Hepatocyte (in vitro differentiated cells): ENCODE measurements at regions not wholly inside any gene's neighbourhood (a gene's known extent, or its start where the extent isn't known, plus 50 kb on each side); places are given as distances from the start of the nearest gene placed in this dataset.

ENCODE experiments used
- CTCF ChIP-seq: fragments of 200-600 bp; sonication (generic); IDR thresholded peaks from 2 replicates; pipeline ENCODE4 v1.5.1; 2016; ENCODE audit warnings: antibody characterized with exemption, mild to moderate bottlenecking; ENCODE audit not compliant: poor library complexity
- EZH2 ChIP-seq: fragments of 200-600 bp; sonication (generic); IDR thresholded peaks from 2 replicates; pipeline ENCODE4 v1.6.1; 2016; ENCODE audit warnings: antibody characterized with exemption, mild to moderate bottlenecking, borderline replicate concordance
- EZH2phosphoT487 ChIP-seq: fragments of 200-600 bp; sonication (generic); IDR thresholded peaks from one replicate; pipeline ENCODE4 v1.6.1; 2018; ENCODE audit warnings: antibody characterized with exemption, mild to moderate bottlenecking, low read depth, moderate library complexity; ENCODE audit not compliant: unreplicated experiment, severe bottlenecking

- no peak for TF ChIP-seq CTCF
- TF ChIP-seq EZH2: no peak
- TF ChIP-seq EZH2phosphoT487: no peak
Measured at GRCh38 chr21:16789636-16790035, 723.2 kb upstream of the CXADR start.
